Body of pancreas (tissue), 4 donors: ENCODE measurements at regions not wholly inside any gene's neighbourhood (a gene's known extent, or its start where the extent isn't known, plus 50 kb on each side); places are given as distances from the start of the nearest gene placed in this dataset.
"Not testable (repeated sequence)": the region's sequence is repeated elsewhere in the genome, so short reads cannot be mapped to it uniquely, and the experiment has no call there.

Experiments used
- ATAC-seq: fragments of 150-250 bp; one replicate; pipeline ENCODE4 v1.9.1; 2016
- DNase-seq, 4 donors: peaks; one replicate each; pipeline ENCODE4 v3.0.0-alpha.2; 2019
- H3K27ac ChIP-seq, 4 donors: fragments of 200-600 bp; sonication (generic); 1 replicate in 3 of 4; 2 replicates in 1 of 4; pipeline versions ENCODE4 v1.5.1 to v1.6.1; 2016 to 2019; ENCODE audit warnings: mild to moderate bottlenecking in 1 of 4, mixed read lengths in 1 of 4, moderate library complexity in 1 of 4
- H3K27me3 ChIP-seq, 2 donors: fragments of 200-600 bp; sonication (generic); one replicate each; pipeline ENCODE4 v1.6.0; 2016; ENCODE audit warnings: mild to moderate bottlenecking in 1 of 2
- H3K36me3 ChIP-seq, 2 donors: fragments of 200-600 bp; sonication (generic); replicated peaks in 1 of 2; 2 replicates each; pipeline ENCODE4 v1.5.1; 2016; ENCODE audit warnings: low read depth in 2 of 2; ENCODE audit not compliant: insufficient read depth in 1 of 2
- H3K4me1 ChIP-seq: fragments of 200-600 bp; sonication (generic); one replicate; pipeline ENCODE4 v1.6.0; 2016
- H3K4me3 ChIP-seq, 2 donors: fragments of 200-600 bp; sonication (generic); 1 replicate in 1 of 2; 2 replicates in 1 of 2; pipeline ENCODE4 v1.5.1; 2016 to 2019
- H3K9me3 ChIP-seq, 3 donors: fragments of 200-600 bp; sonication (generic); 1 replicate in 2 of 3; 2 replicates in 1 of 3; pipeline ENCODE4 v1.5.1; 2016
- CTCF ChIP-seq, 7 experiments: fragments of 450-650 bp in 4 of 7; fragments of 200-600 bp in 3 of 7; sonication (generic) in 3 of 7; IDR thresholded peaks; one replicate each; pipeline ENCODE4 v1.5.1; 2016 to 2019; ENCODE audit warnings: antibody characterized with exemption in 7 of 7
- POLR2A ChIP-seq, 3 donors: fragments of 450-650 bp; IDR thresholded peaks; one replicate each; pipeline ENCODE4 v1.6.1; 2016; ENCODE audit warnings: antibody characterized with exemption in 3 of 3, mild to moderate bottlenecking in 2 of 3
- WGBS, 2 donors: methylation state at CpG; one replicate each; pipeline ENCODE4 v1.1.5; 2017; 5-methylcytosine and 5-hydroxymethylcytosine counted together
- intact Hi-C: fragments of 100-400 bp; cut with DNase I; formaldehyde crosslinking; loops from one replicate; pipeline ENCODE4 v1.15.1; 2023

GRCh38 chr6:27546522-27546921 lies 73.6 kb upstream of the ZNF184 start:
- DNase-seq (no peak), ATAC-seq (no peak)
- no peak for TF ChIP-seq POLR2A (IDR thresholded peaks at IDR 0.05)
- TF ChIP-seq CTCF (IDR thresholded peaks at IDR 0.05), result no peak
- intact Hi-C loops, result no loop called here
- 73 to 83% methylated on average over 7 of the region's 7 CpGs for WGBS, 2 donors
- Histone ChIP-seq H3K9me3 (peaks cover 0 to 6% (median 0%) of the 10 kb centered on the region in 3 donors), H3K27ac (no peak overlapping the region), H3K27me3 (peaks cover 0 to 24% of the 10 kb centered on the region in 2 donors), H3K36me3 (no peaks in the 10 kb centered on the region), H3K4me1 (no peaks in the 10 kb centered on the region), H3K4me3 (no peak overlapping the region)

GRCh38 chr6:27545271-27546046 lies 72.6 kb upstream of the ZNF184 start:
- Histone ChIP-seq H3K9me3 (peaks cover 0 to 6% (median 0%) of the 10 kb centered on the region in 3 donors), H3K4me3 (no peak overlapping the region), H3K27me3 (peaks cover 0 to 24% of the 10 kb centered on the region in 2 donors), H3K36me3 (no peaks in the 10 kb centered on the region), H3K4me1 (no peaks in the 10 kb centered on the region), H3K27ac (no peak overlapping the region)
- TF ChIP-seq CTCF (IDR thresholded peaks at IDR 0.05) (no peak), POLR2A (IDR thresholded peaks at IDR 0.05) (no peak)
- no peak for DNase-seq
- intact Hi-C loops, result no loop called here
- WGBS, 2 donors, result 7 to 8% methylated on average over 32 of the region's 32 CpGs
- no peak for ATAC-seq

GRCh38 chr6:27544612-27545260 lies 71.8 kb upstream of the ZNF184 start:
- Histone ChIP-seq H3K4me3 (no peak overlapping the region), H3K36me3 (no peaks in the 10 kb centered on the region), H3K27ac (no peak overlapping the region), H3K4me1 (no peaks in the 10 kb centered on the region), H3K9me3 (peaks cover 0 to 6% (median 0%) of the 10 kb centered on the region in 3 donors), H3K27me3 (peaks cover 0 to 27% of the 10 kb centered on the region in 2 donors)
- WGBS, 2 donors, result 5 to 7% methylated on average over 20 of the region's 20 CpGs
- TF ChIP-seq CTCF (IDR thresholded peaks at IDR 0.05) (no peak), POLR2A (IDR thresholded peaks at IDR 0.05) (no peak)
- DNase-seq, result no peak
- no peak for ATAC-seq
- intact Hi-C loops, result no loop called here

- H3K4me1 ChIP-seq, H3K9me3 ChIP-seq, intact Hi-C loops, ATAC-seq, H3K4me3 ChIP-seq, DNase-seq, H3K36me3 ChIP-seq, H3K27ac ChIP-seq: not testable (repeated sequence)
- WGBS, 2 donors, result 16 to 23% methylated on average over 20 of the region's 20 CpGs
- peaks cover 0 to 29% of the 10 kb centered on the region in 2 donors for H3K27me3 ChIP-seq
These were observed 71.2 kb upstream of the ZNF184 start for GRCh38 chr6:27544135-27544534.

GRCh38 chr6:27542485-27542884 lies 69.6 kb upstream of the ZNF184 start:
- ATAC-seq (no peak), DNase-seq (no peak)
- H3K36me3 ChIP-seq, result no peaks in the 10 kb centered on the region
- H3K27me3 ChIP-seq, result peaks cover 0 to 29% of the 10 kb centered on the region in 2 donors
- no peaks in the 10 kb centered on the region for H3K4me1 ChIP-seq
- intact Hi-C loops, result no loop called here
- H3K9me3 ChIP-seq, result peaks cover 0 to 6% (median 0%) of the 10 kb centered on the region in 3 donors
- TF ChIP-seq CTCF (IDR thresholded peaks at IDR 0.05) (no peak), POLR2A (IDR thresholded peaks at IDR 0.05) (no peak)
- no peak overlapping the region for H3K27ac ChIP-seq
- WGBS, 2 donors, result 71% methylated on average over 2 of the region's 2 CpGs
- no peak overlapping the region for H3K4me3 ChIP-seq
